ENCODE measurements at regions not wholly inside any gene's neighbourhood (a gene's known extent, or its start where the extent isn't known, plus 50 kb on each side); places are given as distances from the start of the nearest gene placed in this dataset.
"Not testable (repeated sequence)": the region's sequence is repeated elsewhere in the genome, so short reads cannot be mapped to it uniquely, and the experiment has no call there.

- DNase-seq (ENCODE audit: low read depth), result no peak
Observed at GRCh38 chr16:17748044-17748719, 277.4 kb upstream of the XYLT1 start.

- DNase-seq (ENCODE audit: low read depth), result no peak
Observed at GRCh38 chr16:17747081-17747756, 276.5 kb upstream of the XYLT1 start.

GRCh38 chr16:17744921-17745572, 274.3 kb upstream of the XYLT1 start:
- no peak for DNase-seq (ENCODE audit: low read depth)

GRCh38 chr16:17743578-17743977, 272.8 kb upstream of the XYLT1 start:
- DNase-seq (ENCODE audit: low read depth), result no peak

GRCh38 chr16:17743158-17743557, 272.4 kb upstream of the XYLT1 start:
- DNase-seq (ENCODE audit: low read depth), result no peak

GRCh38 chr16:17735099-17735498, 264.3 kb upstream of the XYLT1 start:
- DNase-seq (ENCODE audit: low read depth), result not testable (repeated sequence)

GRCh38 chr16:17729820-17730219, 259.1 kb upstream of the XYLT1 start:
- DNase-seq (ENCODE audit: low read depth), result no peak

- DNase-seq (ENCODE audit: low read depth), result no peak
Observed at GRCh38 chr16:17728196-17728595, 257.4 kb upstream of the XYLT1 start.

- no peak for DNase-seq (ENCODE audit: low read depth)
Observed at GRCh38 chr16:17724242-17724898, 253.6 kb upstream of the XYLT1 start.

- DNase-seq (ENCODE audit: low read depth), result no peak
Observed at GRCh38 chr16:17723531-17724134, 252.9 kb upstream of the XYLT1 start.

GRCh38 chr16:17718495-17718894, 247.7 kb upstream of the XYLT1 start:
- DNase-seq (ENCODE audit: low read depth), result no peak

GRCh38 chr16:17705847-17706246, 235.1 kb upstream of the XYLT1 start:
- DNase-seq (ENCODE audit: low read depth), result no peak

GRCh38 chr16:17696616-17697015, 225.9 kb upstream of the XYLT1 start:
- no peak for DNase-seq (ENCODE audit: low read depth)

- DNase-seq (ENCODE audit: low read depth), result no peak
Observed at GRCh38 chr16:17692484-17692883, 221.7 kb upstream of the XYLT1 start.

- no peak for DNase-seq (ENCODE audit: low read depth)
Observed at GRCh38 chr16:17691899-17692176, 221.1 kb upstream of the XYLT1 start.

GRCh38 chr16:17691106-17691898, 220.5 kb upstream of the XYLT1 start:
- no peak for DNase-seq (ENCODE audit: low read depth)

- no peak for DNase-seq (ENCODE audit: low read depth)
Observed at GRCh38 chr16:17685447-17685846, 214.7 kb upstream of the XYLT1 start.

- no peak for DNase-seq (ENCODE audit: low read depth)
Observed at GRCh38 chr16:17683281-17683680, 212.5 kb upstream of the XYLT1 start.

- DNase-seq (ENCODE audit: low read depth), result no peak
Observed at GRCh38 chr16:17676171-17676570, 205.4 kb upstream of the XYLT1 start.

GRCh38 chr16:17668386-17668785, 197.6 kb upstream of the XYLT1 start:
- DNase-seq (ENCODE audit: low read depth), result no peak

GRCh38 chr16:17666293-17666692, 195.5 kb upstream of the XYLT1 start:
- no peak for DNase-seq (ENCODE audit: low read depth)

- DNase-seq (ENCODE audit: low read depth), result no peak
Observed at GRCh38 chr16:17658881-17659280, 188.1 kb upstream of the XYLT1 start.

All from activated T-cell treated with anti-CD3 and anti-CD28 coated beads for 48 hours (primary cell).